ENCODE measurements at regions not wholly inside any gene's neighbourhood (a gene's known extent, or its start where the extent isn't known, plus 50 kb on each side); places are given as distances from the start of the nearest gene placed in this dataset.

DNA sequence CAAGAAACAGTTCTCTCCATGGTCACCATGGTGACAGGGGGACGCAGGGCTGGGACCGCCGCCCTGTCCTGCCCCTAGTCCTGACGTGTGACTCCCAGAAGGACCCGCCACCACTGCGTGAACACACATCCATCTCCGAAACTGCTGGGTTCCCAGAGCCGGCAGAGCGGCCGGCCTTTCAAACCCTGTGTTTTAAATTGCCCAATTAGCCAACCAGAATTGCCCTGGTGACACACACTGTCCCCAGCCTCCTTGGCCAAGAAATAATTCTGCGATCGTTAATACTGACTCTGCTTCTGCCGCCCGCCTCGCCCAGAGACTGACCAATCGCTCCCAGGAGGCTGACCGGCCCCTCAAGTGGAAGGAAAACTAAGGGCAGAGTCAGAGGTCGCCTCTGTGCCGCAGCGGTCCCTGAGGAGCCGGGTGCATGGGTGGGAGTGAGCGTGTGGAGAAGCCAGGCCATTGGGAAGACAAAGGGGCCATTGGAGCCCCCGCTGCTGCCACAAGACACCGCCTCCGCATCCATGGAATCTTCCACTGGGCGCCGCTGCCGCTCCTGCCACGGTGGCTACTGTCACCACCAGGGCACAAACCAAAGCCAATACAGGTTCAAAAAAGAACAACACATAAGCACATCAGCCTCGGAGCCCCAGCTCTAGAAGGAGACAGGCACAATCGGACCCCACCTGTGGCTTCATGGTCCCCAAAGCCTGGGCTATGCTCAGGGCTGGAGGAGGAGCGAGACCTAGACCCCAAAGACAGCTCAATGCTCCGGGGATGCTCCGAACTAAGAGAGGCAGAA lies 273.2 kb downstream of the NPHP4 start:
- in situ Hi-C loops (cut with MboI; ENCODE audit: low pct_ligation_motif_present in 1 of 4, low pct_unique_long_range_greater_than_20kb in 1 of 4, low sequenced_read_pairs in 3 of 4) (no loop called here), intact Hi-C loops (cut with DNase I; ENCODE audit: low total_unique reads) (no loop called here)
- Histone ChIP-seq H3K9me3 (no peaks in the 10 kb centered on the region), H3K27me3 (peaks cover 11% of the 10 kb centered on the region), H3K27ac (no peak overlapping the region), H3K36me3 (no peaks in the 10 kb centered on the region), H3K4me1 (no peaks in the 10 kb centered on the region), H3K4me3 (no peak overlapping the region)
- no peak for DNase-seq
- TF ChIP-seq, protein P1, sequence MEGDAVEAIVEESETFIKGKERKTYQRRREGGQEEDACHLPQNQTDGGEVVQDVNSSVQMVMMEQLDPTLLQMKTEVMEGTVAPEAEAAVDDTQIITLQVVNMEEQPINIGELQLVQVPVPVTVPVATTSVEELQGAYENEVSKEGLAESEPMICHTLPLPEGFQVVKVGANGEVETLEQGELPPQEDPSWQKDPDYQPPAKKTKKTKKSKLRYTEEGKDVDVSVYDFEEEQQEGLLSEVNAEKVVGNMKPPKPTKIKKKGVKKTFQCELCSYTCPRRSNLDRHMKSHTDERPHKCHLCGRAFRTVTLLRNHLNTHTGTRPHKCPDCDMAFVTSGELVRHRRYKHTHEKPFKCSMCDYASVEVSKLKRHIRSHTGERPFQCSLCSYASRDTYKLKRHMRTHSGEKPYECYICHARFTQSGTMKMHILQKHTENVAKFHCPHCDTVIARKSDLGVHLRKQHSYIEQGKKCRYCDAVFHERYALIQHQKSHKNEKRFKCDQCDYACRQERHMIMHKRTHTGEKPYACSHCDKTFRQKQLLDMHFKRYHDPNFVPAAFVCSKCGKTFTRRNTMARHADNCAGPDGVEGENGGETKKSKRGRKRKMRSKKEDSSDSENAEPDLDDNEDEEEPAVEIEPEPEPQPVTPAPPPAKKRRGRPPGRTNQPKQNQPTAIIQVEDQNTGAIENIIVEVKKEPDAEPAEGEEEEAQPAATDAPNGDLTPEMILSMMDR (IDR thresholded peaks at IDR 0.05), result no peak
- TF ChIP-seq EP300 (IDR thresholded peaks at IDR 0.05; ENCODE audit: low read depth) (no peak), POLR2A (IDR thresholded peaks at IDR 0.05) (no peak), POLR2AphosphoS5 (IDR thresholded peaks at IDR 0.05) (no peak)
- 66 to 76% methylated on average over 10 to 33 of the region's 34 CpGs for WGBS, 2 donors (ENCODE audit: low coverage in 1 of 2)

DNA sequence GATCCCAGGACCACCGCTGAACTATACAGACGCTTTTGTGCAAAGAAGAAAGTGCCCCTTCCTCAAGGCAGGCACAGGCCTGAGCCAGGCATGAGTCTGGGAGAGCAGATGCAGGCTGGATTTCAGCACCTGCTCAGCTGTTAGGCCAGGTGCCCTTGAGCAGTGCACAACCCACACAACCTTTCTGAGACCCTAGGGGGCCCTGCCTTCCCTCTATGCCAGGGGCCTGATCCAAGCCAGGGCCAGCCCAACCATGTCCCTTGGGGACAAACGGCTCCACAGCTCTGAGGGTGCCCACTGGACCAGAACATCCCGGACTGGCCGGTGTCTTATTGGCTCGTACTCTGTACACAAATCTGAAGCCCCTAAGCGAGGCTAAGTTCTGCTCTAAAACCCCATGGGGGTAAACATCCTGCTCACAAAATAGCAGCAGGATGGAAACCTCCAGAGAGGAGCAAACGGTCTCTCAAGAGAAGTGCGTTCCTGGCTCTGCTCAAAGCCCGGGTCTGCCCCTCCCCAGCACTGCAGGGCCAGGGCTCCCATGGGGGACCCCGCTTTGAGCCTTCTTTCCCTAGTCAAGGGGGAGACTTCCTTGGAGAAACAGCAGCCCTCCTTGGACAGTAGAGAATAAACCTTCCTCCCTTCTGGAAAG lies 275.1 kb downstream of the NPHP4 start:
- H3K36me3 ChIP-seq, result no peaks in the 10 kb centered on the region
- no peak overlapping the region for H3K4me3 ChIP-seq
- intact Hi-C loops (cut with DNase I; ENCODE audit: low total_unique reads) (no loop called here), in situ Hi-C loops (cut with MboI; ENCODE audit: low pct_ligation_motif_present in 1 of 4, low pct_unique_long_range_greater_than_20kb in 1 of 4, low sequenced_read_pairs in 3 of 4) (no loop called here)
- no peak for TF ChIP-seq POLR2AphosphoS5 (IDR thresholded peaks at IDR 0.05)
- no peak for TF ChIP-seq EP300 (IDR thresholded peaks at IDR 0.05; ENCODE audit: low read depth)
- TF ChIP-seq, protein P1 (IDR thresholded peaks at IDR 0.05), result no peak
- TF ChIP-seq POLR2A (IDR thresholded peaks at IDR 0.05), result no peak
- no peaks in the 10 kb centered on the region for H3K4me1 ChIP-seq
- 51 to 100% methylated on average over 1 to 11 of the region's 11 CpGs for WGBS, 2 donors (ENCODE audit: low coverage in 1 of 2)
- no peak overlapping the region for H3K27ac ChIP-seq
- H3K27me3 ChIP-seq, result peaks cover 11% of the 10 kb centered on the region
- no peak for DNase-seq
- no peaks in the 10 kb centered on the region for H3K9me3 ChIP-seq

DNA sequence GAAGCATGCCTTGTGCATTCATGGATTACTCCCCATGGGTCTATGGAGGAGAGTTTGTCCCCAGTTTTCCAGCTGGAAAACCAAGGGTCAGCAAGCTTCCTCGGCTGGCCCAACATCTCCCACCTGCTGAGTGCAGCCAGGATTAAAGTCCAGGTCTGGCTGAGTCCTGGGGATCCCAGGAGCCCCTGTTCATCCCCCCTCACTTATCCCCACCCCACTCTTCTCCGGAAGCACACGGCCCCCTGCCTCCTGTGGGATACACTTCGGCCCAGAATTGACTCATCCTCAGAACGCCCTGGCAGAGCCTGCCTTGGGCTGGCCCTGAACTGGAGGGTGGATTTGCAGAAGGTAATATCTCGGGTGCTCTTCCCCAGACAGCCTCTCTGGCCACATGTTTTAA lies 276.1 kb downstream of the NPHP4 start:
- DNase-seq, result no peak
- H3K27ac ChIP-seq, result no peak overlapping the region
- H3K36me3 ChIP-seq, result no peaks in the 10 kb centered on the region
- H3K27me3 ChIP-seq, result peaks cover 11% of the 10 kb centered on the region
- TF ChIP-seq POLR2AphosphoS5 (IDR thresholded peaks at IDR 0.05), result no peak
- TF ChIP-seq POLR2A (IDR thresholded peaks at IDR 0.05), result no peak
- TF ChIP-seq EP300 (IDR thresholded peaks at IDR 0.05; ENCODE audit: low read depth), result no peak
- TF ChIP-seq, protein P1 (IDR thresholded peaks at IDR 0.05), result no peak
- intact Hi-C loops (cut with DNase I; ENCODE audit: low total_unique reads), result no loop called here
- H3K9me3 ChIP-seq, result no peaks in the 10 kb centered on the region
- H3K4me3 ChIP-seq, result no peak overlapping the region
- in situ Hi-C loops (cut with MboI; ENCODE audit: low pct_ligation_motif_present in 1 of 4, low pct_unique_long_range_greater_than_20kb in 1 of 4, low sequenced_read_pairs in 3 of 4), result no loop called here
- 74% methylated on average over 6 of the region's 6 CpGs; no CpG with 5 or more reads in 1 of the 2 donors for WGBS, 2 donors (ENCODE audit: low coverage in 1 of 2)
- no peaks in the 10 kb centered on the region for H3K4me1 ChIP-seq

DNA sequence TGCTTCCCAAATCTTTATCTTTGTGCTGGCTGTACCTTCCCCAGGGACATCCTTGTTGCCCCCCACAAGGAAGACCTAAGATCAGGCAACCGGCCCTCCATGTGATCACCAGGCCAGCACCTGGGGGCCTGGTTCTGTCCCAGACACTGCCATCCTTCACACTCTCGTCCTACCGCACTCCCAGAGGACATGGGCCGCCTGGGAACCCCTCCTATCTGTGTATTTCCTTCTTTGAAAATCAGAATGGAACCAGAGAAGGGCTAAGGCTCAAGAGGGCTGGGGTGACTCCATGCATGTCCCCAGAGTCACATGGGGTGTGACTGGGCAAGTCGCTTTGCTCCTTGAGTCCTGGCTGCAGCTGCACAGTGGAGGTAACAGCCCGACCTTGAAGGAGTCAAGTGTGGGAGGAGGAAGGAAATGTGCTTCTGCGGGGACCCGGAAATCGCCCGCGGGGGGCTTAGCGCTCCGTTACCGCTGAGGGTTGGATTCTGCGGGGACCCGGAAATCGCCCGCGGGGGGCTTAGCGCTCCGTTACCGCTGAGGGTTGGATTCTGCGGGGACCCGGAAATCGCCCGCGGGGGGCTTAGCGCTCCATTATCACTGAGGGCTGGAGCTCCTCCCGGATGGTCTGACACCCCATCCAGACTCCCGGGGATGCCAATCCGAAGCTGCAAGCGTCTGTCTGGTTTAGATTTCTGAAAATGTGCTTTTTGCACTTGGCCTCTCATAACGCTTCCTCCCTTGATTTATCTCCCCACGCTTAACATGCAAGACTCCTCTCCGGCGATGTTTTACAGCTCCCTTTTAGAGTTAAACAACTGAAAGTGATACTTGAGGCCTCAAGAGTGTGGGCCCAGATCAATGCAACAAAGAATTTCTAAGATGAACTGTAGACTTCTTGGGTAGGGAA lies 278.9 kb downstream of the NPHP4 start:
- Histone ChIP-seq H3K9me3 (no peaks in the 10 kb centered on the region), H3K27me3 (no peaks in the 10 kb centered on the region), H3K36me3 (no peaks in the 10 kb centered on the region), H3K4me3 (no peak overlapping the region), H3K4me1 (no peaks in the 10 kb centered on the region), H3K27ac (no peak overlapping the region)
- TF ChIP-seq POLR2AphosphoS5 (IDR thresholded peaks at IDR 0.05) (no peak), EP300 (IDR thresholded peaks at IDR 0.05; ENCODE audit: low read depth) (no peak), POLR2A (IDR thresholded peaks at IDR 0.05) (no peak)
- TF ChIP-seq, protein P1 (IDR thresholded peaks at IDR 0.05), result no peak
- 88 to 91% methylated on average over 4 to 36 of the region's 36 CpGs for WGBS, 2 donors (ENCODE audit: low coverage in 1 of 2)
- intact Hi-C loops (cut with DNase I; ENCODE audit: low total_unique reads) (no loop called here), in situ Hi-C loops (cut with MboI; ENCODE audit: low pct_ligation_motif_present in 1 of 4, low pct_unique_long_range_greater_than_20kb in 1 of 4, low sequenced_read_pairs in 3 of 4) (no loop called here)
- DNase-seq, result no peak
